PC-3 (cell line): ENCODE measurements at regions not wholly inside any gene's neighbourhood (a gene's known extent, or its start where the extent isn't known, plus 50 kb on each side); places are given as distances from the start of the nearest gene placed in this dataset.

Source experiments
- EZH2 ChIP-seq: fragments of 300-600 bp; sonication (generic); IDR thresholded peaks from one replicate; pipeline ENCODE4 v1.6.1; 2017; ENCODE audit warnings: antibody characterized with exemption, mild to moderate bottlenecking, low read length; ENCODE audit not compliant: unreplicated experiment
- EZH2phosphoT487 ChIP-seq: fragments of 300-600 bp; sonication (generic); IDR thresholded peaks from 2 replicates; pipeline ENCODE4 v1.6.1; 2018; ENCODE audit warnings: mild to moderate bottlenecking, antibody characterized with exemption, low read length, borderline replicate concordance

- no peak for TF ChIP-seq EZH2
- no peak for TF ChIP-seq EZH2phosphoT487
Observed at GRCh38 chr5:173675287-173675996, 59.0 kb upstream of the BOD1 start.
